Chondrocyte (in vitro differentiated cells): ENCODE measurements at regions not wholly inside any gene's neighbourhood (a gene's known extent, or its start where the extent isn't known, plus 50 kb on each side); places are given as distances from the start of the nearest gene placed in this dataset.

Experiments
- DNase-seq: peaks from one replicate; pipeline ENCODE4 v3.0.0; 2021; ENCODE audit warnings: mixed read lengths, low spot score
- H3K27ac Mint-ChIP-seq: one replicate; pipeline ENCODE4 v1.8.0; 2021; ENCODE audit warnings: mild to moderate bottlenecking, moderate library complexity, mixed read lengths; ENCODE audit not compliant: unreplicated experiment
- H3K27me3 Mint-ChIP-seq: 2 replicates; pipeline ENCODE4 v1.8.0; 2021; ENCODE audit warnings: low read depth, mixed read lengths
- H3K36me3 Mint-ChIP-seq: 2 replicates; pipeline ENCODE4 v1.8.0; 2021; ENCODE audit warnings: low read depth, mixed read lengths
- H3K4me1 Mint-ChIP-seq: 2 replicates; pipeline ENCODE4 v1.8.0; 2021; ENCODE audit warnings: low read depth, mild to moderate bottlenecking, mixed read lengths
- H3K4me3 Mint-ChIP-seq: one replicate; pipeline ENCODE4 v1.8.0; 2021; ENCODE audit warnings: mild to moderate bottlenecking, moderate library complexity, mixed read lengths; ENCODE audit not compliant: unreplicated experiment
- H3K9me3 Mint-ChIP-seq: 2 replicates; pipeline ENCODE4 v1.8.0; 2021; ENCODE audit warnings: low read depth, mixed read lengths
- TF ChIP-seq, protein P1 (sequence below): fragments of 200-600 bp; sonication (generic); IDR thresholded peaks from 2 replicates; pipeline ENCODE4 v1.5.0; 2021; ENCODE audit warnings: antibody characterized with exemption, mild to moderate bottlenecking, moderate library complexity

DNA sequence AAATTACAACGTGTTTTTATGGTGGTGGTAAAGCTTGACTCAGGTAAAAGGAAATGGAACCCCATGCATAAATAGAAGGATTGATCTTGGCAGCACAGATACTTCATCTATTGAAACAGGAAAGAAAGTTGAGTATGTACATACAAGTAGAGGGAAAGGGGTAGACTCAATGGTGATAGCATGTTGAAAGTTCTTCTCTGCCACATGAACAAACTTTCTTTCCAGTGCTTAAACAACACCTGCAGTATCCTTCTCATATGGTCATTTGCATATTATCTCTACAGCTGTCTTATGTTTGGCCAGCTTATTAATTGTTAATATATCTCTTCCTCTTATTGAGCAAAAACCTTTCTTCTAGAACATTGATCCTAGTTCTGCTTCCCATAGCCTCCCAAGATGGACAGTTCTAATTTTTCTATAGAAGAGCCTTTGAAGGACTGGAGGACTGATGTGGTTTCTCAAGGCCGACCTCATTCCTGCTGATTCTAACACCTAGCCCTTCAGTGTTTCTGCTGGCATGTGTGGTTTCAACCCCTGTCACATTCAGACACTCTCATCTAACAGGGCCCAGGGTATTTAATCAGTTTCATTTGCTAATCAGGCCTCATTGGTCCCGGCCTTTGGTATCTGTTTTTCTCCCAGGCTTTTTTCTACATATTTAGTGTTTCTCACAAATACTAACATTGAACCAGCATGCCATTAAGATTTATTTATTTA is 108.1 kb upstream of the SPRY1 start:
- no peak for DNase-seq
- no peaks in the 10 kb centered on the region for H3K27me3 Mint-ChIP-seq
- TF ChIP-seq, protein P1, sequence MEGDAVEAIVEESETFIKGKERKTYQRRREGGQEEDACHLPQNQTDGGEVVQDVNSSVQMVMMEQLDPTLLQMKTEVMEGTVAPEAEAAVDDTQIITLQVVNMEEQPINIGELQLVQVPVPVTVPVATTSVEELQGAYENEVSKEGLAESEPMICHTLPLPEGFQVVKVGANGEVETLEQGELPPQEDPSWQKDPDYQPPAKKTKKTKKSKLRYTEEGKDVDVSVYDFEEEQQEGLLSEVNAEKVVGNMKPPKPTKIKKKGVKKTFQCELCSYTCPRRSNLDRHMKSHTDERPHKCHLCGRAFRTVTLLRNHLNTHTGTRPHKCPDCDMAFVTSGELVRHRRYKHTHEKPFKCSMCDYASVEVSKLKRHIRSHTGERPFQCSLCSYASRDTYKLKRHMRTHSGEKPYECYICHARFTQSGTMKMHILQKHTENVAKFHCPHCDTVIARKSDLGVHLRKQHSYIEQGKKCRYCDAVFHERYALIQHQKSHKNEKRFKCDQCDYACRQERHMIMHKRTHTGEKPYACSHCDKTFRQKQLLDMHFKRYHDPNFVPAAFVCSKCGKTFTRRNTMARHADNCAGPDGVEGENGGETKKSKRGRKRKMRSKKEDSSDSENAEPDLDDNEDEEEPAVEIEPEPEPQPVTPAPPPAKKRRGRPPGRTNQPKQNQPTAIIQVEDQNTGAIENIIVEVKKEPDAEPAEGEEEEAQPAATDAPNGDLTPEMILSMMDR = no peak
- peaks cover 32% of the 10 kb centered on the region for H3K4me1 Mint-ChIP-seq
- no peak overlapping the region for H3K27ac Mint-ChIP-seq
- peaks cover 24% of the 10 kb centered on the region for H3K36me3 Mint-ChIP-seq
- H3K4me3 Mint-ChIP-seq = no peak overlapping the region
- H3K9me3 Mint-ChIP-seq = peaks cover 34% of the 10 kb centered on the region

DNA sequence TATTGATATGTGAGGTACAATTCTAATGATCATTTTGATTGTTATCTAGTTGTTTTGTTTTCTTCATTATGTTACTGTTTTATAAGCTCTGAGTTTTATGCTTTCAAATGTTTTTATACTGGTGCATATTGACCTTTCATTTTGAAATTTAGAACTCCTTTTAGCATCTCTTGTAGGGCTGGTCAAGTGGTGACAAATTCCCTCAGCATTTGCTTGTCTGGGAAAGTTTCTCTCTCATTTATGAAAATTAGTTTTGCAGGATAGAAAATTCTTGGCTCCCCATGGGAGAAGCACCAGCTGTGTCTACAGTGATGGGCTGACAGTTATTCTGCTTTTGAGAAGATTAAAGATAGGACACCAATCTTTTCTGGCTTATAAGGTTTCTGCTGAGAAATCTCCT is 105.3 kb upstream of the SPRY1 start:
- H3K27me3 Mint-ChIP-seq = no peaks in the 10 kb centered on the region
- TF ChIP-seq, protein P1 = no peak
- DNase-seq = no peak

DNA sequence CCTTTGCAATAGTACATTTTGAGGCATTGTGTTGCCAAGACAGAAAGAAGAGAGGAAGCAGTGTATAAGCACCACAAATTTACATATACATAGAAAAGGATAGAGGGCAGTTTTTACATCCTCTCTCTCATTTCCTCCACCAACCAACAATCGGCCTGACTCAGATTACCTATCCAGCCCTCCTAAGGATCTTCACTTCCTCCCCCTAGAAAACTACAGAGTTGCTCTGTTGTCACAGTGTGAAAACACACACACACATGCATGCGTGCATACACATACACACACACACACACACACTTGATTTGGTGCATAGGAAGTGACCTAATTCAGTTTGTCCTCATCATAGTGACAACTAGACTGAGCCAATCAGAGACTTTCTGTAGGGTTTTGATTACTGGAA is 98.8 kb upstream of the SPRY1 start:
- Mint-ChIP-seq H3K4me3 (no peak overlapping the region), H3K36me3 (peaks cover 10% of the 10 kb centered on the region), H3K27me3 (no peaks in the 10 kb centered on the region), H3K27ac (no peak overlapping the region), H3K4me1 (peaks cover 27% of the 10 kb centered on the region), H3K9me3 (peaks cover 8% of the 10 kb centered on the region)
- no peak for DNase-seq
- TF ChIP-seq, protein P1 = no peak

More for the DNA sequence above, 105.3 kb upstream of the SPRY1 start:
- Mint-ChIP-seq H3K4me3 (no peak overlapping the region), H3K27ac (no peak overlapping the region), H3K9me3 (peaks cover 42% of the 10 kb centered on the region), H3K4me1 (peaks cover 9% of the 10 kb centered on the region), H3K36me3 (peaks cover 34% of the 10 kb centered on the region)

DNA sequence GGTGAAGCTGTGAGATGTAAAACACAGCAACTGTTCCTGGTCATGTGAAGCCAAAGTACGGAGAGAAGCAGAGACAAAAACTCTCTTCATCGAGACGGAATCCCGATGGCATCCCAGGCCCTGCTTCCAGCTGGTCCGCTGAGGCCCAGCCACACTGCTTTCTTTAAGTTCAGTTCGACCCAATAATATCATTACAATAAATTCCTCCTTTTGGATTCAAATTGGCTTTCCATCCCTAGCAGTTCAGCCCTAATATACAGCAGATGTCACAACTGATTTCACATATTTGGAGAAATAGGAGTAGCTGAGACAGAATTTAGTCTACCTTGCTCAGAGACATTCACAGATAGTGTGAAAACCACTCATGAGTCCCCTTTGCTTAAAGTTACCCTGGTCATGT is 98.3 kb upstream of the SPRY1 start:
- Mint-ChIP-seq H3K27ac (peak overlapping the region; percentile 27), H3K4me1 (peaks cover 27% of the 10 kb centered on the region), H3K9me3 (peaks cover 8% of the 10 kb centered on the region), H3K4me3 (no peak overlapping the region), H3K36me3 (peaks cover 10% of the 10 kb centered on the region), H3K27me3 (no peaks in the 10 kb centered on the region)
- TF ChIP-seq, protein P1 = no peak
- DNase-seq = no peak

DNA sequence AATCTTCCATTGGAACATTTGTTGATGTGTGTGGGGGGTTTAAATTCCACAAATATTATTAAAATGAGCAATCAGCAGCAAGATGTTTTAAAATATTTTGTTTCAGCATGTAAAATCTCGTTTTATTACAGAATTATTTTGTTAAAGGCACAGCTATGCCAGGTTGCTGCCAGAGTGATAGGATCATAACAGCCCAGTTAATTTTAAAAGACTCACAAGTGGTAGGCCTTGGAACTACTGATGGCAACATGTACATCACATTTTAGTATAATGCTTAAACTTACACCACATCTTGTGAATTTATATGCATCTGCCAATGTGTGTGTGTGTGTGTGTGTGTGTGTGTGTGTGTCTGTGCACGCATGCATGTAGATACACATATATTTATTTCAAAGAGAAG is 97.8 kb upstream of the SPRY1 start:
- Mint-ChIP-seq H3K27ac (no peak overlapping the region), H3K36me3 (peaks cover 10% of the 10 kb centered on the region), H3K4me3 (no peak overlapping the region), H3K9me3 (peaks cover 8% of the 10 kb centered on the region), H3K4me1 (peaks cover 27% of the 10 kb centered on the region), H3K27me3 (no peaks in the 10 kb centered on the region)
- TF ChIP-seq, protein P1 = no peak
- DNase-seq = no peak
